ENCODE measurements at regions not wholly inside any gene's neighbourhood (a gene's known extent, or its start where the extent isn't known, plus 50 kb on each side); places are given as distances from the start of the nearest gene placed in this dataset.

DNA sequence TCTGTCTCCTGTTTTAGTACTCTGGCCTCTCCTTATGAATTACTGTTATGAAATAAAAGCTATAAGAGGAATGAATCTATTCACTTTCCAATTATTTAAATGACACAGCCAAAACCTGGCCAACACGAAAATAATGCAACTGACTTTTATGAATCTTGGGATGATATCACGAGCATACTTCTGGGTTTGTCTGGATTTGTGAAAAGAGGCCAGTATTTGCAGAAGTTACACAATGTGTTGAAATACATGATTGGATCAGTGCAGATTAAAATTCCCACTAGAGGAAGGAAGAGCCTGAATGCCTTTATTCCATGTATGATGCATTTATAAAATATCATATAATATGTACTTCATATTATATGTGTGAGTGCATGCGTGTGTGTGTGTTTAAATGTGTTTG is 418.2 kb downstream of the GRB14 start:
- TF ChIP-seq CTCF (IDR thresholded peaks at IDR 0.05; ENCODE audit: extremely low read depth in 1 of 2, insufficient read depth in 1 of 2, low read depth in 1 of 2, low read length in 2 of 2) (no peak), MYC (IDR thresholded peaks at IDR 0.05; ENCODE audit: low read depth, low read length) (no peak), FOS (IDR thresholded peaks at IDR 0.05; ENCODE audit: borderline replicate concordance, insufficient read depth, low read length) (no peak)
- Histone ChIP-seq H3K4me3 (replicated peaks in 1 of 3; ENCODE audit: insufficient read depth in 1 of 3, low read depth in 1 of 3, low read length in 3 of 3) (no peak overlapping the region), H4K20me1 (replicated peaks; ENCODE audit: control insufficient read depth, extremely low read depth, insufficient read depth, low read length) (no peaks in the 10 kb centered on the region), H3K4me1 (ENCODE audit: control insufficient read depth, extremely low read depth, insufficient read depth, low read length) (no peaks in the 10 kb centered on the region), H3K9me1 (replicated peaks; ENCODE audit: control insufficient read depth, extremely low read depth, insufficient read depth, low read length) (no peaks in the 10 kb centered on the region), H3K4me2 (ENCODE audit: insufficient read depth, low read length) (no peak overlapping the region), H3K9me3 (replicated peaks; ENCODE audit: control insufficient read depth, insufficient read depth, low read length) (no peaks in the 10 kb centered on the region), H3K79me2 (ENCODE audit: control insufficient read depth, insufficient read depth, low read length) (no peaks in the 10 kb centered on the region), H3K27ac (ENCODE audit: insufficient read depth, low read depth, low read length) (no peak overlapping the region), H3K9ac (replicated peaks; ENCODE audit: extremely low read depth, insufficient read depth, low read length) (no peak overlapping the region), H3K27me3 (ENCODE audit: control insufficient read depth in 2 of 2, insufficient read depth in 2 of 2, low read length in 2 of 2) (no peaks in the 10 kb centered on the region), H3K36me3 (ENCODE audit: control insufficient read depth in 2 of 2, extremely low read depth in 1 of 2, insufficient read depth in 2 of 2, low read length in 2 of 2) (no peaks in the 10 kb centered on the region), H2AFZ (ENCODE audit: low read depth, low read length) (no peak overlapping the region)
- dilution Hi-C loops (cut with MboI; ENCODE audit: extremely low pct_ligation_motif_present, low sequenced_read_pairs), result no loop called here
- DNase-seq (ENCODE audit: low read depth, low spot score) (no peak), FAIRE-seq (no peak)
- ChIA-PET POLR2A (no interaction called here), CTCF (interaction anchor here (2.4 kb wide), 1 partner anchor 1021 kb away, joined by 10 read pairs; no protein-coding TSS in a partner anchor)
- intact Hi-C loops (cut with micrococcal nuclease), result no loop called here
- no TSS peak for BruUV-seq (replicated peaks)

DNA sequence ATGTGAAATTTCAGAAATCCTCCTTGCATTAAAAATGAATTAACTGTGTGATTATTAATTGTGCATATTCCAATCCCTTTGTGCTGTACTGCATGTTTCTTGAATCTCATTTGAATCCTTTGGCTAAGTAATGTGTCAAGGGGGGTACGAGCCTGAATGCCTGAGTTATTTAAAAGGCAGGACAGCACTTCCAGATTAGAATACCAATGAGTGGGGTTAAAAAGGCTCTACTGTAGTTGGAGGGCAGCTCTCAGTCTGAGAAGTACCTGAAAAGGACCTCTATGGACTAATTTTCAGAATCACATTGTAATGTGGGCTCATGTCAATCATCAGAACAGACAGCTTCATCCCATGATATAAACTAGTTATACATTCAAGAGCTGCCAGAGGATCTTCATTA is 423.0 kb downstream of the GRB14 start:
- H3K4me1 ChIP-seq (ENCODE audit: control insufficient read depth, extremely low read depth, insufficient read depth, low read length), result no peaks in the 10 kb centered on the region
- H3K27ac ChIP-seq (ENCODE audit: insufficient read depth, low read depth, low read length), result no peak overlapping the region
- FAIRE-seq (no peak), DNase-seq (ENCODE audit: low read depth, low spot score) (no peak)
- no peaks in the 10 kb centered on the region for H3K27me3 ChIP-seq (ENCODE audit: control insufficient read depth in 2 of 2, insufficient read depth in 2 of 2, low read length in 2 of 2)
- H2AFZ ChIP-seq (ENCODE audit: low read depth, low read length), result no peak overlapping the region
- no peaks in the 10 kb centered on the region for H3K9me3 ChIP-seq (replicated peaks; ENCODE audit: control insufficient read depth, insufficient read depth, low read length)
- CTCF ChIA-PET, result interaction anchor here (1.7 to 1.8 kb wide), 2 partner anchors 9 to 11 kb away, joined by 4 read pairs; no protein-coding TSS in a partner anchor
- no TSS peak for BruUV-seq (replicated peaks)
- no peaks in the 10 kb centered on the region for H4K20me1 ChIP-seq (replicated peaks; ENCODE audit: control insufficient read depth, extremely low read depth, insufficient read depth, low read length)
- POLR2A ChIA-PET, result no interaction called here
- TF ChIP-seq MYC (IDR thresholded peaks at IDR 0.05; ENCODE audit: low read depth, low read length) (no peak), GATA2 (IDR thresholded peaks at IDR 0.05; ENCODE audit: insufficient read depth, insufficient read length, low read depth, low read length) (no peak), CTCF (IDR thresholded peaks at IDR 0.05; ENCODE audit: extremely low read depth in 1 of 2, insufficient read depth in 1 of 2, low read depth in 1 of 2, low read length in 2 of 2) (no peak), MAX (IDR thresholded peaks at IDR 0.05; ENCODE audit: insufficient read depth, insufficient read length) (no peak), EZH2 (IDR thresholded peaks at IDR 0.05; ENCODE audit: borderline replicate concordance, low read depth, low read length, severe bottlenecking) (no peak), FOS (IDR thresholded peaks at IDR 0.05; ENCODE audit: borderline replicate concordance, insufficient read depth, low read length) (no peak), POLR2AphosphoS5 (IDR thresholded peaks at IDR 0.05; ENCODE audit: insufficient read depth, low read depth, low read length) (no peak), JUN (IDR thresholded peaks at IDR 0.05; ENCODE audit: borderline replicate concordance, insufficient read depth, insufficient read length, low read depth) (no peak), POLR2A (IDR thresholded peaks at IDR 0.05; ENCODE audit: low read depth, low read length) (no peak)
- dilution Hi-C loops (cut with MboI; ENCODE audit: extremely low pct_ligation_motif_present, low sequenced_read_pairs) (no loop called here), intact Hi-C loops (cut with micrococcal nuclease) (no loop called here)
- no peak overlapping the region for H3K4me3 ChIP-seq (replicated peaks in 1 of 3; ENCODE audit: insufficient read depth in 1 of 3, low read depth in 1 of 3, low read length in 3 of 3)
- no peak overlapping the region for H3K4me2 ChIP-seq (ENCODE audit: insufficient read depth, low read length)
- no peaks in the 10 kb centered on the region for H3K79me2 ChIP-seq (ENCODE audit: control insufficient read depth, insufficient read depth, low read length)
- no peak overlapping the region for H3K9ac ChIP-seq (replicated peaks; ENCODE audit: extremely low read depth, insufficient read depth, low read length)
- H3K36me3 ChIP-seq (ENCODE audit: control insufficient read depth in 2 of 2, extremely low read depth in 1 of 2, insufficient read depth in 2 of 2, low read length in 2 of 2), result no peaks in the 10 kb centered on the region
- no peaks in the 10 kb centered on the region for H3K9me1 ChIP-seq (replicated peaks; ENCODE audit: control insufficient read depth, extremely low read depth, insufficient read depth, low read length)

Measured in endothelial cell of umbilical vein (primary cell).